ENCODE measurements at regions not wholly inside any gene's neighbourhood (a gene's known extent, or its start where the extent isn't known, plus 50 kb on each side); places are given as distances from the start of the nearest gene placed in this dataset.

DNA sequence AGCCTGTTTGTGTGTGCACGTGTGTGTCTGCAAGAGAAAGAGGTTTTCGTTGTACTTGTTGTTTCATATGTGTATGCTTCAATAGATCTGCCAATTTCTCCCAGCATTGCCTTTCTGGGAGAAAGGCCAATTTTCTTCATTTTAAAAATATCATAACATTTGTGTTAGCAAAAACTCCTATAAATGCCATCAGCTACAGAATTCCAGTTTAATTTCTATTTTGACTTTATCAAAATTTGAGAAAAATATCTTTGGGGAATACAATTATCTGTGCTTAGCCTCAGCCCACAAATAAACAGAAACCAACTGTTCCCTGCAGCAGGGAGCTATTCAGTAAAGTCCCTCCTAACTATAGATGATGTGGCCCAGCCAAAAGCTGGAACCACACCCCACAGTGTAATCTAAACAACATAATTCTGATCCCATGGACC, 68.3 kb upstream of the MGMT start:
- Mint-ChIP-seq H3K27ac (no peak overlapping the region), H3K36me3 (ENCODE audit: low read depth) (no peaks in the 10 kb centered on the region; the same call in none of the 2 replicates), H3K27me3 (ENCODE audit: insufficient read depth) (no peaks in the 10 kb centered on the region; the same call in 1 of the 2 replicates), H3K4me3 (no peak overlapping the region), H3K4me1 (ENCODE audit: low read depth) (no peaks in the 10 kb centered on the region), H3K9me3 (peaks cover 47% of the 10 kb centered on the region)
- no peak for DNase-seq
- TF ChIP-seq, protein P1, sequence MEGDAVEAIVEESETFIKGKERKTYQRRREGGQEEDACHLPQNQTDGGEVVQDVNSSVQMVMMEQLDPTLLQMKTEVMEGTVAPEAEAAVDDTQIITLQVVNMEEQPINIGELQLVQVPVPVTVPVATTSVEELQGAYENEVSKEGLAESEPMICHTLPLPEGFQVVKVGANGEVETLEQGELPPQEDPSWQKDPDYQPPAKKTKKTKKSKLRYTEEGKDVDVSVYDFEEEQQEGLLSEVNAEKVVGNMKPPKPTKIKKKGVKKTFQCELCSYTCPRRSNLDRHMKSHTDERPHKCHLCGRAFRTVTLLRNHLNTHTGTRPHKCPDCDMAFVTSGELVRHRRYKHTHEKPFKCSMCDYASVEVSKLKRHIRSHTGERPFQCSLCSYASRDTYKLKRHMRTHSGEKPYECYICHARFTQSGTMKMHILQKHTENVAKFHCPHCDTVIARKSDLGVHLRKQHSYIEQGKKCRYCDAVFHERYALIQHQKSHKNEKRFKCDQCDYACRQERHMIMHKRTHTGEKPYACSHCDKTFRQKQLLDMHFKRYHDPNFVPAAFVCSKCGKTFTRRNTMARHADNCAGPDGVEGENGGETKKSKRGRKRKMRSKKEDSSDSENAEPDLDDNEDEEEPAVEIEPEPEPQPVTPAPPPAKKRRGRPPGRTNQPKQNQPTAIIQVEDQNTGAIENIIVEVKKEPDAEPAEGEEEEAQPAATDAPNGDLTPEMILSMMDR (IDR thresholded peaks at IDR 0.05): no peak

DNA sequence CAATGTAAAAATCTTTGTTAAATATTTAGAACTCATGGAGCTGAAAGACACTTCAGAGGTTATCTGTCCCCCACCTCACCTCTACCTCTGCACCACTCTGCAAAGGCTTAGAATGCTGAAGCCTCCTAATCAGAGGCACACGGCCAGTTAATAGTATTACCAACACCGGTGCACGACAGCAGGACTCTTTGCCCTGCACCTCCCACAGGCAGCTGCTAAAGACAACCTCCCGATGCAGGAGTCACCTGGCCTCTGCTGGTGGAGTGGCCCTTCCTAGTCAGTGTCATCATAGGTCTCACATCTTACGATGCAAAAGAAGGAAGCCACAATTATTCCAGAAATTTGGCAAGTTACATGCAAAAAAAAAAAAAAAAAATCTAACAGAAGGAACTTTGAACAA, 66.6 kb upstream of the MGMT start:
- H3K4me1 Mint-ChIP-seq (ENCODE audit: low read depth): no peaks in the 10 kb centered on the region
- no peak for DNase-seq
- no peaks in the 10 kb centered on the region; the same call in 1 of the 2 replicates for H3K27me3 Mint-ChIP-seq (ENCODE audit: insufficient read depth)
- H3K36me3 Mint-ChIP-seq (ENCODE audit: low read depth): no peaks in the 10 kb centered on the region; the same call in none of the 2 replicates
- H3K27ac Mint-ChIP-seq: no peak overlapping the region
- TF ChIP-seq, protein P1 (IDR thresholded peaks at IDR 0.05): no peak
- peaks cover 55% of the 10 kb centered on the region for H3K9me3 Mint-ChIP-seq
- H3K4me3 Mint-ChIP-seq: no peak overlapping the region

DNA sequence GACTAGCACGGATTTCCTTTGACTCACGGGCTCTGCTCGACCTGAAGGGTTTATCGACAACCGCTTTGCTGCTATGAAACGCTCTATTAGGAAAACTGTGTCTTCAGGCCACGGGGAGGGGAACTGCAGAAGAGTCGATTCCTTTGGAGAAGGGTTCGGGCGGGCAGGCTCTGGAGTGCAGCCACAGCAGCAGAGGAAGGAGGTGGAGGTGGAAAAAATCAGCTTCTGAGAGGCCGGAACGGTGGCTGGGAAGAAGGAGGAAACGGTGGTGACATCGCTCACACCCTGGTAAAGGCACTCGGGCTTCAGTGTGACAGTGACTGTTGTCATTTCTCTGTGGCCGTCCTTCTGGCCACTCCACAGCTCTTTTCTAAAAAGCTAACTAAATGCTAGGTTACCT, 64.6 kb upstream of the MGMT start:
- no peak for DNase-seq
- no peaks in the 10 kb centered on the region for H3K4me1 Mint-ChIP-seq (ENCODE audit: low read depth)
- no peaks in the 10 kb centered on the region; the same call in none of the 2 replicates for H3K36me3 Mint-ChIP-seq (ENCODE audit: low read depth)
- H3K4me3 Mint-ChIP-seq: no peak overlapping the region
- peaks cover 54% of the 10 kb centered on the region for H3K9me3 Mint-ChIP-seq
- no peaks in the 10 kb centered on the region for H3K27me3 Mint-ChIP-seq (ENCODE audit: insufficient read depth)
- H3K27ac Mint-ChIP-seq: no peak overlapping the region
- TF ChIP-seq, protein P1 (IDR thresholded peaks at IDR 0.05): no peak

DNA sequence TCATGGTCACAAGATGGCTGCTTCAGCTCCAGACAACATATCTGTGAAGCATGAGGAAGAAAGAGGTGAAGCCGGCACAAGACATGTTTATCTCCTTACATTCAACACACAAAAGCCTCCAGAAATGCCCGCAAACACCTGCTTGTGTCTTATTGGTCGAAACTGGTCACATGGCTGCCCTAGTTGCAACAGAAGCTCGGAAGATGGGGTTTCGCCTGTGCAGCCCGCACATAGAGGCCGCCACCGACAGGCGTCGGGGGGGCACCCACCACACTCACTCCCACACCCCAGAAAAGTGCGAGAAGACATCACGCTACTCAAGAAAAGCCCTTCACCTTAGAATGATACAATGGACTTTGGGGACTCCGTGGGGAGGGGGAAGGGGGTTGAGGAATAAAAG, 63.0 kb upstream of the MGMT start:
- Mint-ChIP-seq H3K9me3 (peaks cover 54% of the 10 kb centered on the region), H3K4me3 (no peak overlapping the region), H3K36me3 (ENCODE audit: low read depth) (no peaks in the 10 kb centered on the region; the same call in none of the 2 replicates), H3K4me1 (ENCODE audit: low read depth) (no peaks in the 10 kb centered on the region), H3K27me3 (ENCODE audit: insufficient read depth) (no peaks in the 10 kb centered on the region), H3K27ac (no peak overlapping the region)
- TF ChIP-seq, protein P1 (IDR thresholded peaks at IDR 0.05): no peak
- DNase-seq: no peak

DNA sequence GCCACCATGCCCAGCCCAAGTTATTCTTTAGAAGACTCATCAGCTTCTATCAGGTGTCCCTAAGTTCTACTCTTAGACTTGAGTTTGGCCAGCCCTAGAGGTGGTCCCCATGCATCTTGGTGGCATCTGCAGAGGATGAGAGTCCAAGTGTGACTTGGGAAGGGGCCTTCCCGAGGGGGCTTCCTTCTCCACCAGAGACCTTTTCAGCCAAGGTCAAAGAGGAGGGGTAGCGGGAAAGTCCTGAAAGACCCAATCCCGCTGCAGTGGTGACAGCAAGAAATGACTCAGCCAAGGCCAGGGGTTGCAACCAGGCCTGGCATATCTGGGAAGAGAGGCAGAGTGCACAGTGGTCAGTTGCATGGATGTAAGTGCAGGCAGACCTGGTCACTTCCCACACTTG, 61.7 kb upstream of the MGMT start:
- H3K9me3 Mint-ChIP-seq: peaks cover 42% of the 10 kb centered on the region
- H3K27ac Mint-ChIP-seq: no peak overlapping the region
- TF ChIP-seq, protein P1 (IDR thresholded peaks at IDR 0.05): no peak

More for the DNA sequence above, 61.7 kb upstream of the MGMT start:
- H3K4me1 Mint-ChIP-seq (ENCODE audit: low read depth): no peaks in the 10 kb centered on the region
- no peaks in the 10 kb centered on the region for H3K27me3 Mint-ChIP-seq (ENCODE audit: insufficient read depth)
- H3K4me3 Mint-ChIP-seq: no peak overlapping the region
- no peak for DNase-seq
- no peaks in the 10 kb centered on the region; the same call in 1 of the 2 replicates for H3K36me3 Mint-ChIP-seq (ENCODE audit: low read depth)

All from HFFc6 (cell line).